ENCODE measurements at regions not wholly inside any gene's neighbourhood (a gene's known extent, or its start where the extent isn't known, plus 50 kb on each side); places are given as distances from the start of the nearest gene placed in this dataset.
"Not testable (repeated sequence)": the region's sequence is repeated elsewhere in the genome, so short reads cannot be mapped to it uniquely, and the experiment has no call there.

GRCh38 chrX:82528525-82528924, 979.6 kb upstream of the POU3F4 start:
- H3K4me3 Mint-ChIP-seq: no peak overlapping the region
- no peaks in the 10 kb centered on the region for H3K4me1 Mint-ChIP-seq
- peaks cover 0 to 9% (median 0%) of the 10 kb centered on the region in 6 donors for H3K9me3 Mint-ChIP-seq
- no peak overlapping the region for H3K27ac Mint-ChIP-seq
- no peaks in the 10 kb centered on the region for H3K36me3 Mint-ChIP-seq
- H3K27me3 Mint-ChIP-seq (ENCODE audit: low read depth in 3 of 3): peaks cover 1 to 4% (median 2%) of the 10 kb centered on the region in 3 donors
- no peak for DNase-seq

GRCh38 chrX:82534086-82534597, 973.9 kb upstream of the POU3F4 start:
- Mint-ChIP-seq H3K27ac (no peak overlapping the region), H3K4me1 (no peaks in the 10 kb centered on the region), H3K9me3 (peaks cover 0 to 5% (median 0%) of the 10 kb centered on the region in 6 donors), H3K27me3 (ENCODE audit: low read depth in 3 of 3) (peaks cover 0 to 5% (median 1%) of the 10 kb centered on the region in 3 donors), H3K4me3 (no peak overlapping the region), H3K36me3 (no peaks in the 10 kb centered on the region)
- no peak for DNase-seq

- not testable (repeated sequence) for H3K27me3 Mint-ChIP-seq (ENCODE audit: low read depth in 3 of 3); H3K27ac Mint-ChIP-seq; H3K36me3 Mint-ChIP-seq
Measured at GRCh38 chrX:82537205-82537604, 970.9 kb upstream of the POU3F4 start.

GRCh38 chrX:82541822-82542221, 966.3 kb upstream of the POU3F4 start:
- Mint-ChIP-seq H3K27me3 (ENCODE audit: low read depth in 3 of 3) (no peaks in the 10 kb centered on the region), H3K4me1 (no peaks in the 10 kb centered on the region), H3K9me3 (peaks cover 0 to 2% (median 0%) of the 10 kb centered on the region in 6 donors), H3K27ac (no peak overlapping the region), H3K4me3 (no peak overlapping the region), H3K36me3 (no peaks in the 10 kb centered on the region)
- no peak for DNase-seq

More at GRCh38 chrX:82537205-82537604, 970.9 kb upstream of the POU3F4 start:
- H3K4me1 Mint-ChIP-seq, DNase-seq, H3K9me3 Mint-ChIP-seq, H3K4me3 Mint-ChIP-seq: not testable (repeated sequence)

- H3K4me3 Mint-ChIP-seq: not testable (repeated sequence)
Measured at GRCh38 chrX:82552201-82552600, 955.9 kb upstream of the POU3F4 start.

GRCh38 chrX:82556588-82556987, 951.5 kb upstream of the POU3F4 start:
- no peaks in the 10 kb centered on the region for H3K4me1 Mint-ChIP-seq
- no peak overlapping the region for H3K27ac Mint-ChIP-seq
- no peaks in the 10 kb centered on the region for H3K36me3 Mint-ChIP-seq
- peaks cover 0 to 10% (median 2%) of the 10 kb centered on the region in 6 donors for H3K9me3 Mint-ChIP-seq
- no peak overlapping the region for H3K4me3 Mint-ChIP-seq
- no peak for DNase-seq
- H3K27me3 Mint-ChIP-seq (ENCODE audit: low read depth in 3 of 3): peaks cover 0 to 2% (median 2%) of the 10 kb centered on the region in 3 donors

More at GRCh38 chrX:82552201-82552600, 955.9 kb upstream of the POU3F4 start:
- not testable (repeated sequence) for DNase-seq; H3K4me1 Mint-ChIP-seq; H3K27me3 Mint-ChIP-seq (ENCODE audit: low read depth in 3 of 3); H3K27ac Mint-ChIP-seq; H3K9me3 Mint-ChIP-seq; H3K36me3 Mint-ChIP-seq

GRCh38 chrX:82585868-82586267, 922.2 kb upstream of the POU3F4 start:
- Mint-ChIP-seq H3K4me3 (no peak overlapping the region), H3K27me3 (ENCODE audit: low read depth in 3 of 3) (peaks cover 0 to 2% (median 0%) of the 10 kb centered on the region in 3 donors), H3K27ac (no peak overlapping the region), H3K9me3 (peaks cover 0 to 3% (median 0%) of the 10 kb centered on the region in 6 donors), H3K36me3 (no peaks in the 10 kb centered on the region), H3K4me1 (no peaks in the 10 kb centered on the region)
- no peak for DNase-seq

- Mint-ChIP-seq H3K4me1 (no peaks in the 10 kb centered on the region), H3K4me3 (no peak overlapping the region), H3K9me3 (peaks cover 0 to 5% (median 0%) of the 10 kb centered on the region in 6 donors), H3K36me3 (no peaks in the 10 kb centered on the region), H3K27me3 (ENCODE audit: low read depth in 3 of 3) (peaks cover 0 to 2% (median 0%) of the 10 kb centered on the region in 3 donors), H3K27ac (no peak overlapping the region)
- DNase-seq: no peak
Measured at GRCh38 chrX:82589410-82589809, 918.7 kb upstream of the POU3F4 start.

GRCh38 chrX:82591421-82591820, 916.7 kb upstream of the POU3F4 start:
- no peak for DNase-seq
- peaks cover 0 to 2% (median 0%) of the 10 kb centered on the region in 3 donors for H3K27me3 Mint-ChIP-seq (ENCODE audit: low read depth in 3 of 3)
- H3K27ac Mint-ChIP-seq: no peak overlapping the region
- H3K4me3 Mint-ChIP-seq: no peak overlapping the region
- H3K4me1 Mint-ChIP-seq: no peaks in the 10 kb centered on the region
- H3K9me3 Mint-ChIP-seq: peaks cover 0 to 3% (median under 1%) of the 10 kb centered on the region in 6 donors
- H3K36me3 Mint-ChIP-seq: no peaks in the 10 kb centered on the region

- no peak for DNase-seq
- H3K27me3 Mint-ChIP-seq (ENCODE audit: low read depth in 3 of 3): peaks cover 0 to 8% (median 6%) of the 10 kb centered on the region in 3 donors
- peaks cover 0 to 5% (median 2%) of the 10 kb centered on the region in 6 donors for H3K9me3 Mint-ChIP-seq
- no peak overlapping the region for H3K4me3 Mint-ChIP-seq
- H3K4me1 Mint-ChIP-seq: peaks cover 0 to 2% of the 10 kb centered on the region in 2 donors
- no peak overlapping the region for H3K27ac Mint-ChIP-seq
- H3K36me3 Mint-ChIP-seq: no peaks in the 10 kb centered on the region
Measured at GRCh38 chrX:82626978-82627377, 881.1 kb upstream of the POU3F4 start.

- Mint-ChIP-seq H3K4me1 (peaks cover 0 to 2% of the 10 kb centered on the region in 2 donors), H3K9me3 (peaks cover 0 to 5% (median 2%) of the 10 kb centered on the region in 6 donors), H3K4me3 (no peak overlapping the region), H3K27ac (no peak overlapping the region), H3K27me3 (ENCODE audit: low read depth in 3 of 3) (peaks cover 0 to 9% (median 6%) of the 10 kb centered on the region in 3 donors), H3K36me3 (no peaks in the 10 kb centered on the region)
- DNase-seq: peak in 2 of 3 donors; percentile 1 to 2
Measured at GRCh38 chrX:82627568-82627967, 880.5 kb upstream of the POU3F4 start.

GRCh38 chrX:82648062-82648461, 860.0 kb upstream of the POU3F4 start:
- DNase-seq: no peak
- Mint-ChIP-seq H3K27me3 (ENCODE audit: low read depth in 3 of 3) (peaks cover 0 to 4% (median 2%) of the 10 kb centered on the region in 3 donors), H3K9me3 (peaks cover 0 to 6% (median 3%) of the 10 kb centered on the region in 6 donors), H3K4me1 (no peaks in the 10 kb centered on the region), H3K4me3 (no peak overlapping the region), H3K27ac (no peak overlapping the region), H3K36me3 (no peaks in the 10 kb centered on the region)

GRCh38 chrX:82649645-82650044, 858.4 kb upstream of the POU3F4 start:
- Mint-ChIP-seq H3K4me1 (no peaks in the 10 kb centered on the region), H3K36me3 (no peaks in the 10 kb centered on the region), H3K27me3 (ENCODE audit: low read depth in 3 of 3) (peaks cover 0 to 4% (median 0%) of the 10 kb centered on the region in 3 donors), H3K4me3 (no peak overlapping the region), H3K27ac (no peak overlapping the region), H3K9me3 (peaks cover 0 to 6% (median 0%) of the 10 kb centered on the region in 6 donors)
- no peak for DNase-seq

GRCh38 chrX:82658492-82658891, 849.6 kb upstream of the POU3F4 start:
- no peak for DNase-seq
- H3K9me3 Mint-ChIP-seq: no peaks in the 10 kb centered on the region
- peaks cover 0 to 3% (median 0%) of the 10 kb centered on the region in 3 donors for H3K27me3 Mint-ChIP-seq (ENCODE audit: low read depth in 3 of 3)
- no peak overlapping the region for H3K4me3 Mint-ChIP-seq
- H3K4me1 Mint-ChIP-seq: no peaks in the 10 kb centered on the region
- H3K27ac Mint-ChIP-seq: no peak overlapping the region
- H3K36me3 Mint-ChIP-seq: no peaks in the 10 kb centered on the region

- H3K4me3 Mint-ChIP-seq: no peak overlapping the region
- no peak overlapping the region for H3K27ac Mint-ChIP-seq
- H3K9me3 Mint-ChIP-seq: no peaks in the 10 kb centered on the region
- H3K27me3 Mint-ChIP-seq (ENCODE audit: low read depth in 3 of 3): peaks cover 0 to 4% (median under 1%) of the 10 kb centered on the region in 3 donors
- H3K4me1 Mint-ChIP-seq: no peaks in the 10 kb centered on the region
- H3K36me3 Mint-ChIP-seq: no peaks in the 10 kb centered on the region
- no peak for DNase-seq
Measured at GRCh38 chrX:82666355-82666754, 841.7 kb upstream of the POU3F4 start.
